NT2/D1 (cell line): ENCODE measurements at regions not wholly inside any gene's neighbourhood (a gene's known extent, or its start where the extent isn't known, plus 50 kb on each side); places are given as distances from the start of the nearest gene placed in this dataset.

Experiments
- DNase-seq: peaks from one replicate; pipeline ENCODE4 v3.0.0-alpha.2; 2011; ENCODE audit warnings: low read depth, low spot score
- H3K27me3 ChIP-seq: 2 replicates; pipeline ENCODE4 v1.6.0; 2011; ENCODE audit warnings: mild to moderate bottlenecking; ENCODE audit not compliant: insufficient read length, insufficient read depth
- H3K36me3 ChIP-seq: 2 replicates; pipeline ENCODE4 v1.6.1; 2011; ENCODE audit warnings: mild to moderate bottlenecking, low read length, mixed read lengths; ENCODE audit not compliant: insufficient read depth, insufficient read length
- H3K4me1 ChIP-seq: 2 replicates; pipeline ENCODE4 v1.5.1; 2011; ENCODE audit not compliant: insufficient read depth, insufficient read length
- H3K4me3 ChIP-seq: 2 replicates; pipeline ENCODE4 v1.5.1; 2011; ENCODE audit warnings: low read depth; ENCODE audit not compliant: insufficient read length
- H3K9ac ChIP-seq: 2 replicates; pipeline ENCODE4 v1.6.0; 2011; ENCODE audit warnings: low read depth; ENCODE audit not compliant: insufficient read length
- H3K9me3 ChIP-seq: 2 replicates; pipeline ENCODE4 v1.5.1; 2011; ENCODE audit warnings: mild to moderate bottlenecking, low read length; ENCODE audit not compliant: insufficient read depth
- SUZ12 ChIP-seq: IDR thresholded peaks from 2 replicates; pipeline ENCODE4 v1.6.1; 2011; ENCODE audit not compliant: insufficient read length, insufficient read depth; ENCODE audit errors: extremely low read depth
- YY1 ChIP-seq: IDR thresholded peaks from 2 replicates; pipeline ENCODE4 v1.6.1; 2011; ENCODE audit not compliant: insufficient read length, insufficient read depth
- ZNF274 ChIP-seq: IDR thresholded peaks from 2 replicates; pipeline ENCODE4 v1.6.1; 2011; ENCODE audit warnings: mild to moderate bottlenecking, low read depth, low read length

DNA sequence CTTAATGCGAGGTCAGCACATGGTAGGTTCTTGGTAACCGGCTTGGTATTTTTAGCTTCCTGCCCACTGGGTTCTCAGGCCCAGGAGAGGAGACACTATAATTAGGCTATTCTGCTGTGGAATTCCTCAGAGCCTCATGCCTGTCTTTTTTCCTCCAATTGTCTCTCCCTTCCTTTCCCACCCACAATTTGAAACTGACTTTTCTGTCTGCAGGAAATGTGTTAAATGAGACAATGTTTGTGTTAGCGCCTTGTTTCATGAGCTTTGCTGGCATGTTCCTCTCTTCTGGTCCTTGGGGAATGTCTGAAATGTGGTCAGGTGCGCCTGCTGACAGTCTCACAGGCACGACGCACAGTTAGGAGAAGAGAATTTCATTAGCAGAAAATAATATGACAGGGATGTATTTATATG is 223.6 kb upstream of the CTNNB1 start:
- TF ChIP-seq ZNF274 (no peak), SUZ12 (no peak)
- H3K36me3 ChIP-seq: no peaks in the 10 kb centered on the region
- no peaks in the 10 kb centered on the region for H3K4me1 ChIP-seq
- no peak overlapping the region for H3K9ac ChIP-seq
- no peaks in the 10 kb centered on the region; the same call in 1 of the 2 replicates for H3K9me3 ChIP-seq
- no peaks in the 10 kb centered on the region for H3K27me3 ChIP-seq
- DNase-seq: no peak
- no peak overlapping the region for H3K4me3 ChIP-seq

DNA sequence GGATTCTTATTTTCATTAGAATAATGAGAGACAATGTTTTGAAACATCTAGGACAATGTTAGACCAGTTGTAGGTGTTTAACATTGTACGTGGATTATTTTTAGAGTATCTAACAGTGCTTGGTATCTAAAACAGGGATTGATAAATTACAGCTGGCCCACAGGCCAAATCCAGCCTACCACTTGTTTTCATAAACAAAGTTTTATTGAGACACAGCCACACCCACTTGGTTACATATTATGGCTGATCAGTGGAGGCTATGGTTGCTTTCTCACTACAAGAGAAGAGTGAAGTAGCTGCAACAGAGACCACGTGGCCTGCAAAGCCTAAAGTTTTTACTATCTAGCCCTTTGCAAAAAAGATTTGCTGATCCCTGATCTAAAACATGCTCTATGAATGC is 223.1 kb upstream of the CTNNB1 start:
- no peak for DNase-seq
- Histone ChIP-seq H3K4me1 (no peaks in the 10 kb centered on the region), H3K4me3 (no peak overlapping the region), H3K9me3 (no peaks in the 10 kb centered on the region; the same call in 1 of the 2 replicates), H3K9ac (no peak overlapping the region), H3K36me3 (no peaks in the 10 kb centered on the region), H3K27me3 (no peaks in the 10 kb centered on the region)
- TF ChIP-seq YY1 (no peak), ZNF274 (no peak), SUZ12 (no peak)

DNA sequence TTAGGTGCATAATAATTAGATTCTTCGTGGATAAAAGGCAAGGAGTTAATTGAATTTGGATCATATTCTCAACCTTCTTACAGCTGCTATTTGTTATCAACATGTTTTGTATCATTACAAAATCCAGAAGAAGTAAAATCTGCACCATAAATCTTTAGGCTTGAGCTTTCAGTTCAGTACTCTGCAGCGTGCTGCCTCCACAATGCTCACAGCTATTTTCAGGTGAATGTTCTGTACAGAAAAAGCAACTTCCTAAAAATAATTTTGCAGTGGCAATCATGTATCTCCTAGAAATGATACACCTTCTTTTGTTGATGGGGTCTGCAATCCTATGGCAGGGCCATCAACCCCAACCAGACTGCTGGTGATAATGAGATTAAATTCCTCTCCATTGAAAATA is 220.9 kb upstream of the CTNNB1 start:
- Histone ChIP-seq H3K36me3 (no peaks in the 10 kb centered on the region), H3K4me1 (no peaks in the 10 kb centered on the region), H3K27me3 (no peaks in the 10 kb centered on the region), H3K4me3 (no peak overlapping the region), H3K9me3 (no peaks in the 10 kb centered on the region; the same call in 1 of the 2 replicates), H3K9ac (no peak overlapping the region)
- TF ChIP-seq YY1 (no peak), SUZ12 (no peak)
- no peak for DNase-seq

DNA sequence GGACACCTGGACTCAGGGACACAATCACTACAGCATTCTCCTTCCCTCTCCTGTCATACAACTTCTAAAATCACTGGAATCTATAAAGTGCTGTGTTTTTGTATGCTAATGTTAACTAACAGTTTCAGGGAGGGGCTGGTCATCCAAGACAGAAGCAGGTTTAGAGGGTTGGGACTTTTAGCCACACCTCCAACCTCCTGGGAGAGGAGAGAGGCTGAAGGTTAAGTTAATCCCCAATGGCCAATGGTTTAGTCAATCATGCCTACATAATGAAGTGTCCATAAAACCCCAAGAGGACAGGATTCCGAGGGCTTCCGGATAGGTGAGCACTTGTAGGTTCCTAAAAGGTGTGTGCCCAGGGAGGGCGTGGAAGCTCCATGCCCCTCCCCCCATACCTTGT is 219.3 kb upstream of the CTNNB1 start:
- Histone ChIP-seq H3K27me3 (no peaks in the 10 kb centered on the region), H3K9ac (no peak overlapping the region)

DNA sequence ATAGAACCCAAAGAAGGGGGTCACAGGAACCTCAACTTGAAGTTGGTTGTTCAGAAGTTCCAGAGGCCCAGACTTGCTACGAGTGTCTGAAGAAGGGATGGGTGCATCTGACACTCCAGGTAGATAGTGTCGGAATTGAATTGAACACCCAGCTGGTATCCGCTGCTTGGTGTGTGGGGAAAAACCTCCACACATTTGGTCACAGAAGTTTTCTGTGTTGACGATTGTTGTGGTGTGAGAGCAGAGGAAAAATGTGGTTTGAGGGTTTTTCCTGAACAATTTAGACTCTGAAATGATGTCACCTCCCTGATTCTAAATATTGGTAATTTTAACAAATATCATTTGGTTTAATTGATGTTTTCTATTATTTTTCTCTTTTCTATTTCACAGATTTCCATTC is 218.8 kb upstream of the CTNNB1 start:
- Histone ChIP-seq H3K9me3 (no peaks in the 10 kb centered on the region; the same call in 1 of the 2 replicates), H3K9ac (no peak overlapping the region), H3K4me1 (no peaks in the 10 kb centered on the region), H3K4me3 (no peak overlapping the region), H3K27me3 (no peaks in the 10 kb centered on the region), H3K36me3 (no peaks in the 10 kb centered on the region)
- no peak for DNase-seq
- TF ChIP-seq SUZ12 (no peak), ZNF274 (no peak), YY1 (no peak)

More for the DNA sequence above, 219.3 kb upstream of the CTNNB1 start:
- H3K9me3 ChIP-seq: no peaks in the 10 kb centered on the region; the same call in 1 of the 2 replicates
- H3K4me1 ChIP-seq: no peaks in the 10 kb centered on the region
- no peak for TF ChIP-seq YY1
- TF ChIP-seq ZNF274: no peak
- no peak for TF ChIP-seq SUZ12
- DNase-seq: no peak
- H3K4me3 ChIP-seq: no peak overlapping the region
- no peaks in the 10 kb centered on the region for H3K36me3 ChIP-seq

DNA sequence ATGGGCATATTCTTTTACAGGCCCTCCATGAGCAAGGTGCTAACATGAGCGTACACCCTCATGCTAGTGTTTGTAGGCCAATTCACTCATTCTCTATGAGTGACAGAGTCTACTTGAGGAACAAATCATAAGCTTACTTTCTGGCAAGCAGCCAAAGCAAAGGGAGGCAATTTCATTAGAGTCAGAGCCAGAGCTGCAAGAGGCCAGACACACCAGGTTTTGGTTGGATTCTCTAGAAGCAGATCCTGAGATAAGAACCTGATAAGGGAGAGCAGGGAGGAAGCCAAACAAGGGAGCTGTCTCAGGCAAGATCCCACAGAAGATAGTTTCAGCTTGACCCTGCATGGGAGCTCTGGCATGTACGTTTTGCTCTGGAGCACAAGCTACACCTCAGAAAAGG is 214.1 kb upstream of the CTNNB1 start:
- no peaks in the 10 kb centered on the region; the same call in 1 of the 2 replicates for H3K9me3 ChIP-seq

DNA sequence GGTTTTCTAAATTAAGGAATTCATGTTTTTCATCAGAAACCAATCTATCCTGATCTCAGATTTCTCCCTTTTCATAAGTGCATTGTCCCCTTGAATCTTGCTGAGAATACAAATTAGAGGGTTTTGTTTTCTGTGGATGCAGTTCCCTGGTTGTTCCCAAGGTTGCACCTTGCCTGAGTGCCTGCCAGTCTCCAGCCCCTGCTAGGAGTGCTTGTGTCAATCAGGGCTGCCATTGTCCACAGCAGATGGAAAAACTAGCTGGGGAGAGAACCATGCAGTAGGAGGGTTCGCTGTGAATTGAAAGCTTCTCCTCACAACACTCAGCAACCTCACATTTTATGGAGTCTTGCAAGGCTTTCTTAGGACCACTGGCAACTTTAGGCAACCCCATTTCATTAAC is 210.8 kb upstream of the CTNNB1 start:
- H3K27me3 ChIP-seq: no peaks in the 10 kb centered on the region
- no peak overlapping the region for H3K4me3 ChIP-seq
- H3K36me3 ChIP-seq: no peaks in the 10 kb centered on the region
- H3K9ac ChIP-seq: no peak overlapping the region
- TF ChIP-seq YY1 (no peak), ZNF274 (no peak), SUZ12 (no peak)
- no peak for DNase-seq
- no peaks in the 10 kb centered on the region for H3K4me1 ChIP-seq
- no peaks in the 10 kb centered on the region for H3K9me3 ChIP-seq

More for the DNA sequence above, 214.1 kb upstream of the CTNNB1 start:
- no peak for DNase-seq
- Histone ChIP-seq H3K4me3 (no peak overlapping the region), H3K27me3 (no peaks in the 10 kb centered on the region), H3K4me1 (no peaks in the 10 kb centered on the region), H3K36me3 (no peaks in the 10 kb centered on the region), H3K9ac (no peak overlapping the region)
- TF ChIP-seq SUZ12 (no peak), YY1 (no peak)
